ENCODE measurements at regions not wholly inside any gene's neighbourhood (a gene's known extent, or its start where the extent isn't known, plus 50 kb on each side); places are given as distances from the start of the nearest gene placed in this dataset.

GRCh38 chr1:190615818-190616217 lies 138.2 kb upstream of the BRINP3 start:
- ChIA-PET POLR2A (interaction anchor here (0.6 kb wide), 1 partner anchor 1208 kb away, joined by 4 read pairs; no protein-coding TSS in a partner anchor), CTCF (interaction anchor here (1.0 kb wide), 1 partner anchor 137 kb away, joined by 3 read pairs; no protein-coding TSS in a partner anchor)
- peak; percentile 35 for DNase-seq (ENCODE audit: low spot score)
- Mint-ChIP-seq H3K27me3 (ENCODE audit: low read depth) (no peaks in the 10 kb centered on the region), H3K4me1 (peaks cover 18% of the 10 kb centered on the region), H3K36me3 (no peaks in the 10 kb centered on the region), H3K9me3 (peaks cover 10% of the 10 kb centered on the region), H3K4me3 (no peak overlapping the region), H3K27ac (no peak overlapping the region)
- TF ChIP-seq ESRRA (CRISPR knock-in tag; IDR thresholded peaks at IDR 0.05; ENCODE audit: borderline replicate concordance) (no peak), ZNF396 (CRISPR knock-in tag; IDR thresholded peaks at IDR 0.05; ENCODE audit: borderline replicate concordance) (peak; percentile 6; the same call in 1 of the 2 replicates)
- peak; percentile 93 for ATAC-seq

DNA sequence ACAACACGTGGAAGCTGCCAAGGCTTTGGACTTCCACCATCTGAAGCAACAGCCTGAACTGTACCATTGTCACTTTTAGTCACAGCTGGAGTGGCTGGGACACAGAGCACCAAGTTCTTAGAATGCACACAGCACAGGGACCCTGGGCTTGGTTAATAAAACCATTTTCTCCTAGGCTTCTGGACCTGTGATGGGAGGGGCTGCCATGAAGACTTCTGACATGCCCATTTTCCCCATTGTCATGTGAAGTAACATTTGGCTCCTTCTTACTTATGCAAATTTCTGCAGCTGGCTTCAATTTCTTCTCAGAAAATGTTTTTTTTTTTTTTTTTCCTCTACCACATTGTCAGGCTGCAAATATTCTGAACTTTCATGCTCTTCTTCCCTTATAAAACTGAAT lies 138.6 kb upstream of the BRINP3 start:
- TF ChIP-seq CREM (CRISPR knock-in tag; IDR thresholded peaks at IDR 0.05) (no peak), ZBTB21 (CRISPR knock-in tag; IDR thresholded peaks at IDR 0.05; ENCODE audit: borderline replicate concordance) (no peak), ETV6 (CRISPR knock-in tag; IDR thresholded peaks at IDR 0.05) (no peak), CBFB (CRISPR knock-in tag; IDR thresholded peaks at IDR 0.05; ENCODE audit: low read depth) (no peak), ELF4 (CRISPR knock-in tag; IDR thresholded peaks at IDR 0.05; ENCODE audit: low read depth) (no peak), IRF2 (CRISPR knock-in tag; IDR thresholded peaks at IDR 0.05; ENCODE audit: borderline replicate concordance, low read depth) (no peak), ZNF121 (CRISPR knock-in tag; IDR thresholded peaks at IDR 0.05) (no peak), ZNF263 (CRISPR knock-in tag; IDR thresholded peaks at IDR 0.05; ENCODE audit: low read depth) (no peak), MYBL2 (CRISPR knock-in tag; IDR thresholded peaks at IDR 0.05) (no peak), OVOL2 (CRISPR knock-in tag; IDR thresholded peaks at IDR 0.05; ENCODE audit: borderline replicate concordance) (no peak), NFATC4 (CRISPR knock-in tag; IDR thresholded peaks at IDR 0.05) (no peak)
- TF ChIP-seq, protein P1, sequence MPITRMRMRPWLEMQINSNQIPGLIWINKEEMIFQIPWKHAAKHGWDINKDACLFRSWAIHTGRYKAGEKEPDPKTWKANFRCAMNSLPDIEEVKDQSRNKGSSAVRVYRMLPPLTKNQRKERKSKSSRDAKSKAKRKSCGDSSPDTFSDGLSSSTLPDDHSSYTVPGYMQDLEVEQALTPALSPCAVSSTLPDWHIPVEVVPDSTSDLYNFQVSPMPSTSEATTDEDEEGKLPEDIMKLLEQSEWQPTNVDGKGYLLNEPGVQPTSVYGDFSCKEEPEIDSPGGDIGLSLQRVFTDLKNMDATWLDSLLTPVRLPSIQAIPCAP (CRISPR knock-in tag; IDR thresholded peaks at IDR 0.05) = no peak
- TF ChIP-seq, protein P2, sequence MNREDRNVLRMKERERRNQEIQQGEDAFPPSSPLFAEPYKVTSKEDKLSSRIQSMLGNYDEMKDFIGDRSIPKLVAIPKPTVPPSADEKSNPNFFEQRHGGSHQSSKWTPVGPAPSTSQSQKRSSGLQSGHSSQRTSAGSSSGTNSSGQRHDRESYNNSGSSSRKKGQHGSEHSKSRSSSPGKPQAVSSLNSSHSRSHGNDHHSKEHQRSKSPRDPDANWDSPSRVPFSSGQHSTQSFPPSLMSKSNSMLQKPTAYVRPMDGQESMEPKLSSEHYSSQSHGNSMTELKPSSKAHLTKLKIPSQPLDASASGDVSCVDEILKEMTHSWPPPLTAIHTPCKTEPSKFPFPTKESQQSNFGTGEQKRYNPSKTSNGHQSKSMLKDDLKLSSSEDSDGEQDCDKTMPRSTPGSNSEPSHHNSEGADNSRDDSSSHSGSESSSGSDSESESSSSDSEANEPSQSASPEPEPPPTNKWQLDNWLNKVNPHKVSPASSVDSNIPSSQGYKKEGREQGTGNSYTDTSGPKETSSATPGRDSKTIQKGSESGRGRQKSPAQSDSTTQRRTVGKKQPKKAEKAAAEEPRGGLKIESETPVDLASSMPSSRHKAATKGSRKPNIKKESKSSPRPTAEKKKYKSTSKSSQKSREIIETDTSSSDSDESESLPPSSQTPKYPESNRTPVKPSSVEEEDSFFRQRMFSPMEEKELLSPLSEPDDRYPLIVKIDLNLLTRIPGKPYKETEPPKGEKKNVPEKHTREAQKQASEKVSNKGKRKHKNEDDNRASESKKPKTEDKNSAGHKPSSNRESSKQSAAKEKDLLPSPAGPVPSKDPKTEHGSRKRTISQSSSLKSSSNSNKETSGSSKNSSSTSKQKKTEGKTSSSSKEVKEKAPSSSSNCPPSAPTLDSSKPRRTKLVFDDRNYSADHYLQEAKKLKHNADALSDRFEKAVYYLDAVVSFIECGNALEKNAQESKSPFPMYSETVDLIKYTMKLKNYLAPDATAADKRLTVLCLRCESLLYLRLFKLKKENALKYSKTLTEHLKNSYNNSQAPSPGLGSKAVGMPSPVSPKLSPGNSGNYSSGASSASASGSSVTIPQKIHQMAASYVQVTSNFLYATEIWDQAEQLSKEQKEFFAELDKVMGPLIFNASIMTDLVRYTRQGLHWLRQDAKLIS (CRISPR knock-in tag; IDR thresholded peaks at IDR 0.05; ENCODE audit: borderline replicate concordance) = no peak
- TF ChIP-seq, protein P3, sequence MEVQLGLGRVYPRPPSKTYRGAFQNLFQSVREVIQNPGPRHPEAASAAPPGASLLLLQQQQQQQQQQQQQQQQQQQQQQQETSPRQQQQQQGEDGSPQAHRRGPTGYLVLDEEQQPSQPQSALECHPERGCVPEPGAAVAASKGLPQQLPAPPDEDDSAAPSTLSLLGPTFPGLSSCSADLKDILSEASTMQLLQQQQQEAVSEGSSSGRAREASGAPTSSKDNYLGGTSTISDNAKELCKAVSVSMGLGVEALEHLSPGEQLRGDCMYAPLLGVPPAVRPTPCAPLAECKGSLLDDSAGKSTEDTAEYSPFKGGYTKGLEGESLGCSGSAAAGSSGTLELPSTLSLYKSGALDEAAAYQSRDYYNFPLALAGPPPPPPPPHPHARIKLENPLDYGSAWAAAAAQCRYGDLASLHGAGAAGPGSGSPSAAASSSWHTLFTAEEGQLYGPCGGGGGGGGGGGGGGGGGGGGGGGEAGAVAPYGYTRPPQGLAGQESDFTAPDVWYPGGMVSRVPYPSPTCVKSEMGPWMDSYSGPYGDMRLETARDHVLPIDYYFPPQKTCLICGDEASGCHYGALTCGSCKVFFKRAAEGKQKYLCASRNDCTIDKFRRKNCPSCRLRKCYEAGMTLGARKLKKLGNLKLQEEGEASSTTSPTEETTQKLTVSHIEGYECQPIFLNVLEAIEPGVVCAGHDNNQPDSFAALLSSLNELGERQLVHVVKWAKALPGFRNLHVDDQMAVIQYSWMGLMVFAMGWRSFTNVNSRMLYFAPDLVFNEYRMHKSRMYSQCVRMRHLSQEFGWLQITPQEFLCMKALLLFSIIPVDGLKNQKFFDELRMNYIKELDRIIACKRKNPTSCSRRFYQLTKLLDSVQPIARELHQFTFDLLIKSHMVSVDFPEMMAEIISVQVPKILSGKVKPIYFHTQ (CRISPR knock-in tag; IDR thresholded peaks at IDR 0.05) = no peak
- TF ChIP-seq, protein P4, sequence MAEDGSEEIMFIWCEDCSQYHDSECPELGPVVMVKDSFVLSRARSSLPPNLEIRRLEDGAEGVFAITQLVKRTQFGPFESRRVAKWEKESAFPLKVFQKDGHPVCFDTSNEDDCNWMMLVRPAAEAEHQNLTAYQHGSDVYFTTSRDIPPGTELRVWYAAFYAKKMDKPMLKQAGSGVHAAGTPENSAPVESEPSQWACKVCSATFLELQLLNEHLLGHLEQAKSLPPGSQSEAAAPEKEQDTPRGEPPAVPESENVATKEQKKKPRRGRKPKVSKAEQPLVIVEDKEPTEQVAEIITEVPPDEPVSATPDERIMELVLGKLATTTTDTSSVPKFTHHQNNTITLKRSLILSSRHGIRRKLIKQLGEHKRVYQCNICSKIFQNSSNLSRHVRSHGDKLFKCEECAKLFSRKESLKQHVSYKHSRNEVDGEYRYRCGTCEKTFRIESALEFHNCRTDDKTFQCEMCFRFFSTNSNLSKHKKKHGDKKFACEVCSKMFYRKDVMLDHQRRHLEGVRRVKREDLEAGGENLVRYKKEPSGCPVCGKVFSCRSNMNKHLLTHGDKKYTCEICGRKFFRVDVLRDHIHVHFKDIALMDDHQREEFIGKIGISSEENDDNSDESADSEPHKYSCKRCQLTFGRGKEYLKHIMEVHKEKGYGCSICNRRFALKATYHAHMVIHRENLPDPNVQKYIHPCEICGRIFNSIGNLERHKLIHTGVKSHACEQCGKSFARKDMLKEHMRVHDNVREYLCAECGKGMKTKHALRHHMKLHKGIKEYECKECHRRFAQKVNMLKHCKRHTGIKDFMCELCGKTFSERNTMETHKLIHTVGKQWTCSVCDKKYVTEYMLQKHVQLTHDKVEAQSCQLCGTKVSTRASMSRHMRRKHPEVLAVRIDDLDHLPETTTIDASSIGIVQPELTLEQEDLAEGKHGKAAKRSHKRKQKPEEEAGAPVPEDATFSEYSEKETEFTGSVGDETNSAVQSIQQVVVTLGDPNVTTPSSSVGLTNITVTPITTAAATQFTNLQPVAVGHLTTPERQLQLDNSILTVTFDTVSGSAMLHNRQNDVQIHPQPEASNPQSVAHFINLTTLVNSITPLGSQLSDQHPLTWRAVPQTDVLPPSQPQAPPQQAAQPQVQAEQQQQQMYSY (CRISPR knock-in tag; IDR thresholded peaks at IDR 0.05) = no peak
- DNase-seq (ENCODE audit: low spot score) = no peak
- Mint-ChIP-seq H3K4me3 (no peak overlapping the region), H3K36me3 (no peaks in the 10 kb centered on the region), H3K4me1 (peaks cover 18% of the 10 kb centered on the region), H3K27ac (no peak overlapping the region), H3K9me3 (peaks cover 10% of the 10 kb centered on the region), H3K27me3 (ENCODE audit: low read depth) (no peaks in the 10 kb centered on the region)
- CTCF ChIA-PET = interaction anchor here (0.7 to 1.0 kb wide), 3 partner anchors 137 to 513 kb away, joined by 3 read pairs; no protein-coding TSS in a partner anchor
- peak; percentile 28; the same call in 1 of the 2 replicates for ATAC-seq
- POLR2A ChIA-PET = interaction anchor here (0.6 kb wide), 1 partner anchor 1207 kb away, joined by 4 read pairs; no protein-coding TSS in a partner anchor
